SK-N-SH (cell line): ENCODE measurements at regions not wholly inside any gene's neighbourhood (a gene's known extent, or its start where the extent isn't known, plus 50 kb on each side); places are given as distances from the start of the nearest gene placed in this dataset.
A peak's percentile ranks its signal among the peaks of the same experiment; 100 is the strongest.

Experiments used
- CTCF ChIA-PET: fragments of 300-600, 350-600 bp; formaldehyde crosslinking; extraction: SDS; loops from one replicate; lab custom pipeline; 2021; lab: Yijun Ruan, JAX
- POLR2A ChIA-PET: fragments of 350-600 bp; sonication (Branson Sonifier 250); formaldehyde crosslinking; extraction: SDS; loops from one replicate; lab custom pipeline; 2020; ENCODE audit warnings: antibody characterized with exemption, inconsistent platforms; lab: Yijun Ruan, JAX
- DNase-seq: peaks from one replicate; pipeline ENCODE4 v3.0.0; 2012
- H2AFZ ChIP-seq: fragments of 200-600 bp; sonication (generic); 2 replicates; pipeline ENCODE4 v1.8.1; 2016; ENCODE audit warnings: antibody characterized with exemption, mild to moderate bottlenecking, low read depth
- H3F3A ChIP-seq: fragments of 200-600 bp; sonication (generic); replicated peaks from 2 replicates; pipeline ENCODE3; 2016; ENCODE audit warnings: antibody characterized with exemption, mild to moderate bottlenecking; ENCODE audit not compliant: insufficient read depth
- H3K27ac ChIP-seq, 2 experiments: fragments of 200-500 bp in 1 of 2; fragments of 200-600 bp in 1 of 2; sonication (Bioruptor generic) in 1 of 2; sonication (generic), shearing (Covaris generic) in 1 of 2; 2 replicates each; pipeline versions ENCODE4 v1.5.1 to v1.6.1; 2014 to 2016; ENCODE audit warnings: low read depth in 2 of 2, inconsistent platforms in 1 of 2, low read length in 1 of 2, mild to moderate bottlenecking in 1 of 2, mixed read lengths in 1 of 2
- H3K27me3 ChIP-seq: fragments of 200-600 bp; sonication (generic), shearing (Covaris generic); 2 replicates; pipeline ENCODE4 v1.6.1; 2016; ENCODE audit warnings: mixed run types; ENCODE audit not compliant: insufficient read depth
- H3K36me3 ChIP-seq, 2 experiments: fragments of 200-500 bp in 1 of 2; fragments of 200-600 bp in 1 of 2; sonication (Bioruptor generic) in 1 of 2; sonication (generic) in 1 of 2; replicated peaks in 1 of 2; 2 replicates each; pipeline versions ENCODE3 to v1.5.1; 2014 to 2016; ENCODE audit warnings: low read length in 1 of 2, mild to moderate bottlenecking in 1 of 2; ENCODE audit not compliant: insufficient read depth in 2 of 2, control insufficient read depth in 1 of 2
- H3K4me1 ChIP-seq, 2 experiments: fragments of 200-500 bp in 1 of 2; fragments of 200-600 bp in 1 of 2; sonication (Bioruptor generic) in 1 of 2; sonication (generic), shearing (Covaris generic) in 1 of 2; 2 replicates each; pipeline versions ENCODE4 v1.5.1 to v1.6.1; 2014 to 2016; ENCODE audit warnings: low read depth in 1 of 2, low read length in 1 of 2, mixed run types in 1 of 2; ENCODE audit not compliant: insufficient read depth in 2 of 2, control insufficient read depth in 1 of 2
- H3K4me2 ChIP-seq: fragments of 200-600 bp; sonication (generic), shearing (Covaris generic); 2 replicates; pipeline ENCODE4 v1.6.1; 2017; ENCODE audit warnings: mixed run types
- H3K4me3 ChIP-seq, 2 experiments: fragments of 200-500 bp in 1 of 2; fragments of 200-600 bp in 1 of 2; sonication (Bioruptor generic) in 1 of 2; sonication (generic), shearing (Covaris generic) in 1 of 2; 2 replicates each; pipeline versions ENCODE4 v1.5.1 to v1.8.1; 2014 to 2016; ENCODE audit warnings: low read depth in 2 of 2, inconsistent platforms in 1 of 2, low read length in 1 of 2, mild to moderate bottlenecking in 1 of 2, mixed read lengths in 1 of 2, moderate library complexity in 1 of 2
- H3K79me2 ChIP-seq: fragments of 200-600 bp; sonication (generic); 2 replicates; pipeline ENCODE4 v1.8.1; 2017; ENCODE audit warnings: mild to moderate bottlenecking; ENCODE audit not compliant: insufficient read depth
- H3K9ac ChIP-seq: fragments of 200-600 bp; sonication (generic); 2 replicates; pipeline ENCODE4 v1.6.1; 2017; ENCODE audit warnings: mixed run types
- H3K9me2 ChIP-seq: fragments of 200-600 bp; sonication (generic); 2 replicates; pipeline ENCODE4 v1.6.1; 2017; ENCODE audit warnings: mixed run types
- H3K9me3 ChIP-seq: fragments of 200-600 bp; sonication (generic); 2 replicates; pipeline ENCODE4 v1.6.1; 2017; ENCODE audit warnings: mixed run types, mild to moderate bottlenecking, moderate library complexity
- H4K20me1 ChIP-seq: fragments of 200-600 bp; sonication (generic); 2 replicates; pipeline ENCODE4 v1.6.1; 2017; ENCODE audit warnings: mild to moderate bottlenecking, mixed run types; ENCODE audit not compliant: insufficient read depth
- CHD2 ChIP-seq: fragments of 150-350 bp; IDR thresholded peaks from 2 replicates; pipeline ENCODE4 v1.6.1; 2018; ENCODE audit warnings: low read length; ENCODE audit not compliant: partially characterized antibody
- EP300 ChIP-seq, 2 experiments: IDR thresholded peaks; 2 replicates each; pipeline versions ENCODE4 v1.4.0 to v1.6.1; 2012; ENCODE audit warnings: borderline replicate concordance in 1 of 2, low read depth in 1 of 2, low read length in 1 of 2
- EZH2phosphoT487 ChIP-seq: fragments of 200-600 bp; sonication (generic); IDR thresholded peaks from 2 replicates; pipeline ENCODE4 v1.6.1; 2017; ENCODE audit warnings: low read depth, mixed run types, mild to moderate bottlenecking, antibody characterized with exemption, moderate library complexity, borderline replicate concordance
- FOSL2 ChIP-seq: IDR thresholded peaks from 2 replicates; pipeline ENCODE4 v1.4.0; 2012; ENCODE audit warnings: low read depth, mild to moderate bottlenecking, moderate library complexity, borderline replicate concordance
- FOXJ3 ChIP-seq: sonication (generic); formaldehyde crosslinking; IDR thresholded peaks from 2 replicates; pipeline ENCODE4 v1.5.1; 2020; ENCODE audit warnings: mild to moderate bottlenecking, missing genetic modification reagents
- FOXM1 ChIP-seq: IDR thresholded peaks from 2 replicates; pipeline ENCODE4 v1.4.0; 2012; ENCODE audit warnings: low read depth, mild to moderate bottlenecking
- GATA2 ChIP-seq: sonication (generic); formaldehyde crosslinking; IDR thresholded peaks from 2 replicates; pipeline ENCODE4 v1.5.0; 2020; ENCODE audit warnings: mild to moderate bottlenecking, missing genetic modification reagents
- JUND ChIP-seq: IDR thresholded peaks from 2 replicates; pipeline ENCODE4 v1.4.0; 2012
- MEF2A ChIP-seq: IDR thresholded peaks from 2 replicates; pipeline ENCODE4 v1.4.0; 2012; ENCODE audit warnings: low read depth, borderline replicate concordance
- MXI1 ChIP-seq: IDR thresholded peaks from 2 replicates; pipeline ENCODE4 v1.6.1; 2012; ENCODE audit warnings: mild to moderate bottlenecking, low read depth, low read length, improper control_type of control experiment
- NFIC ChIP-seq: IDR thresholded peaks from 2 replicates; pipeline ENCODE4 v1.4.0; 2012; ENCODE audit warnings: borderline replicate concordance
- NRF1 ChIP-seq: IDR thresholded peaks from 2 replicates; pipeline ENCODE4 v1.6.1; 2012; ENCODE audit warnings: low read depth, mild to moderate bottlenecking, low read length
- POLR2AphosphoS5 ChIP-seq: IDR thresholded peaks from 2 replicates; pipeline ENCODE4 v1.6.1; 2012; ENCODE audit warnings: low read depth, low read length
- RCOR1 ChIP-seq: fragments of 150-350 bp; IDR thresholded peaks from 2 replicates; pipeline ENCODE4 v1.6.1; 2017; ENCODE audit warnings: antibody characterized with exemption, low read length
- RFX5 ChIP-seq: IDR thresholded peaks from 2 replicates; pipeline ENCODE4 v1.6.1; 2012; ENCODE audit warnings: mild to moderate bottlenecking, improper control_type of control experiment, low read length
- RXRA ChIP-seq: IDR thresholded peaks from 2 replicates; pipeline ENCODE4 v1.4.0; 2012; ENCODE audit warnings: low read depth, mild to moderate bottlenecking, borderline replicate concordance
- SIN3A ChIP-seq: IDR thresholded peaks from 2 replicates; pipeline ENCODE4 v1.6.1; 2012; ENCODE audit warnings: low read depth, mild to moderate bottlenecking, low read length, moderate library complexity, borderline replicate concordance
- SMC3 ChIP-seq: IDR thresholded peaks from 2 replicates; pipeline ENCODE4 v1.6.1; 2012; ENCODE audit warnings: low read depth, low read length, improper control_type of control experiment
- TAF1 ChIP-seq: IDR thresholded peaks from 2 replicates; pipeline ENCODE4 v1.6.1; 2012; ENCODE audit warnings: low read depth, mild to moderate bottlenecking, low read length, moderate library complexity, borderline replicate concordance
- TCF12 ChIP-seq: IDR thresholded peaks from 2 replicates; pipeline ENCODE4 v1.4.0; 2012
- TEAD4 ChIP-seq: IDR thresholded peaks from 2 replicates; pipeline ENCODE4 v1.4.0; 2012; ENCODE audit warnings: mild to moderate bottlenecking, borderline replicate concordance; ENCODE audit not compliant: insufficient read depth
- YY1 ChIP-seq: IDR thresholded peaks from 2 replicates; pipeline ENCODE4 v1.4.0; 2012; ENCODE audit warnings: low read depth, mild to moderate bottlenecking
- WGBS: methylation state at CpG from one replicate; pipeline ENCODE4 v1.1.6; 2017; ENCODE audit warnings: low lambda C conversion rate; 5-methylcytosine and 5-hydroxymethylcytosine counted together
- TF ChIP-seq, protein P1 (sequence below): fragments of 200-600 bp; sonication (generic); IDR thresholded peaks from 2 replicates; pipeline ENCODE4 v1.6.1; 2017; ENCODE audit warnings: antibody characterized with exemption, mild to moderate bottlenecking, moderate library complexity
- TF ChIP-seq, protein P2 (sequence below): fragments of 150-350 bp; IDR thresholded peaks from 2 replicates; pipeline ENCODE4 v1.6.1; 2016; ENCODE audit warnings: mild to moderate bottlenecking, low read depth, low read length
- TF ChIP-seq, protein P3 (sequence below): IDR thresholded peaks from 2 replicates; pipeline ENCODE4 v1.4.0; 2012; ENCODE audit warnings: low read depth
- TF ChIP-seq, protein P4 (sequence below): IDR thresholded peaks from 2 replicates; pipeline ENCODE4; 2012
- TF ChIP-seq, protein P5 (sequence below): IDR thresholded peaks from 2 replicates; pipeline ENCODE4 v1.4.0; 2012; ENCODE audit warnings: low read depth, borderline replicate concordance

DNA sequence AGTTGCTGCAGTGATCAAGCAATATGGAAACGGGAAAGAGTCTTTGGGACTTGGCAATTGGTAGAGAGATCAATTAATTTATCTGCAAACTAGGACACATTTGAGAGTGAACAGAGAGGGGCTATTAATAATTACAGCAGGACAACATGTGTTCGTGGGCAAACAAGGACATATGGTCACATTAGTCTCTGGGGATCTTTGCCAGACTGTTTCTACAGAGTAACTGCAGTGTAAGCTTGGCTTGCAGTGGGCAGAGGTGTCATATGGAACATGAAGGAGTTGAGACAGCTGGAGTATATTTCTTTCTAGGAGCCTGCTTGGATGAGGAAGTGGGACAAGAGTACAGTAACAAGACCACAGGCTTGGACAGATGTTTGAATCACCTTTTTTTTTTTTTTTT is 232.1 kb upstream of the LYZL1 start:
- Histone ChIP-seq H3K27ac (peak overlapping the region in 1 of 2 experiments; percentile 86; a peak in 1 of 4 replicates), H3K9me3 (no peaks in the 10 kb centered on the region), H3K4me1 (peaks cover 0 to 7% of the 10 kb centered on the region in 2 experiments; a peak in 1 of 4 replicates), H3K9ac (no peak overlapping the region), H2AFZ (no peak overlapping the region), H4K20me1 (no peaks in the 10 kb centered on the region), H3K9me2 (no peaks in the 10 kb centered on the region), H3K36me3 (no peaks in the 10 kb centered on the region), H3K79me2 (no peaks in the 10 kb centered on the region), H3K27me3 (no peaks in the 10 kb centered on the region; the same call in 1 of the 2 replicates), H3F3A (no peaks in the 10 kb centered on the region), H3K4me3 (no peak overlapping the region), H3K4me2 (no peak overlapping the region)
- no peak for TF ChIP-seq TAF1
- no peak for TF ChIP-seq SMC3
- TF ChIP-seq POLR2AphosphoS5 = peak; percentile 27; the same call in 1 of the 2 replicates
- peak; percentile 20; the same call in 1 of the 2 replicates for TF ChIP-seq MXI1
- TF ChIP-seq RFX5 = no peak
- no peak for TF ChIP-seq TEAD4
- TF ChIP-seq FOSL2 = no peak
- TF ChIP-seq GATA2 (CRISPR knock-in tag) = no peak; the same call in 1 of the 2 replicates
- TF ChIP-seq, protein P1, sequence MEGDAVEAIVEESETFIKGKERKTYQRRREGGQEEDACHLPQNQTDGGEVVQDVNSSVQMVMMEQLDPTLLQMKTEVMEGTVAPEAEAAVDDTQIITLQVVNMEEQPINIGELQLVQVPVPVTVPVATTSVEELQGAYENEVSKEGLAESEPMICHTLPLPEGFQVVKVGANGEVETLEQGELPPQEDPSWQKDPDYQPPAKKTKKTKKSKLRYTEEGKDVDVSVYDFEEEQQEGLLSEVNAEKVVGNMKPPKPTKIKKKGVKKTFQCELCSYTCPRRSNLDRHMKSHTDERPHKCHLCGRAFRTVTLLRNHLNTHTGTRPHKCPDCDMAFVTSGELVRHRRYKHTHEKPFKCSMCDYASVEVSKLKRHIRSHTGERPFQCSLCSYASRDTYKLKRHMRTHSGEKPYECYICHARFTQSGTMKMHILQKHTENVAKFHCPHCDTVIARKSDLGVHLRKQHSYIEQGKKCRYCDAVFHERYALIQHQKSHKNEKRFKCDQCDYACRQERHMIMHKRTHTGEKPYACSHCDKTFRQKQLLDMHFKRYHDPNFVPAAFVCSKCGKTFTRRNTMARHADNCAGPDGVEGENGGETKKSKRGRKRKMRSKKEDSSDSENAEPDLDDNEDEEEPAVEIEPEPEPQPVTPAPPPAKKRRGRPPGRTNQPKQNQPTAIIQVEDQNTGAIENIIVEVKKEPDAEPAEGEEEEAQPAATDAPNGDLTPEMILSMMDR = no peak
- peak; percentile 26; the same call in 1 of the 2 replicates for TF ChIP-seq TCF12
- TF ChIP-seq JUND = no peak
- TF ChIP-seq, protein P2, sequence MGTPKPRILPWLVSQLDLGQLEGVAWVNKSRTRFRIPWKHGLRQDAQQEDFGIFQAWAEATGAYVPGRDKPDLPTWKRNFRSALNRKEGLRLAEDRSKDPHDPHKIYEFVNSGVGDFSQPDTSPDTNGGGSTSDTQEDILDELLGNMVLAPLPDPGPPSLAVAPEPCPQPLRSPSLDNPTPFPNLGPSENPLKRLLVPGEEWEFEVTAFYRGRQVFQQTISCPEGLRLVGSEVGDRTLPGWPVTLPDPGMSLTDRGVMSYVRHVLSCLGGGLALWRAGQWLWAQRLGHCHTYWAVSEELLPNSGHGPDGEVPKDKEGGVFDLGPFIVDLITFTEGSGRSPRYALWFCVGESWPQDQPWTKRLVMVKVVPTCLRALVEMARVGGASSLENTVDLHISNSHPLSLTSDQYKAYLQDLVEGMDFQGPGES = 0 out of 2 replicates have a peak, but pooled peaks have one; percentile 10
- peak; percentile 94 for TF ChIP-seq RCOR1
- no peak for TF ChIP-seq YY1
- no peak for TF ChIP-seq RXRA
- peak; percentile 74 for TF ChIP-seq CHD2
- TF ChIP-seq NRF1 = no peak
- TF ChIP-seq EP300 (IDR thresholded peaks at IDR 0.05; ENCODE audit: borderline replicate concordance in 1 of 2, low read depth in 1 of 2, low read length in 1 of 2) = peak in 1 of 2 experiments; percentile 90; a peak in 2 of 4 replicates
- TF ChIP-seq SIN3A = no peak
- no peak for TF ChIP-seq FOXJ3
- TF ChIP-seq EZH2phosphoT487 = no peak
- TF ChIP-seq FOXM1 = no peak
- no peak for TF ChIP-seq MEF2A
- TF ChIP-seq, protein P3, sequence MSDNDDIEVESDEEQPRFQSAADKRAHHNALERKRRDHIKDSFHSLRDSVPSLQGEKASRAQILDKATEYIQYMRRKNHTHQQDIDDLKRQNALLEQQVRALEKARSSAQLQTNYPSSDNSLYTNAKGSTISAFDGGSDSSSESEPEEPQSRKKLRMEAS = no peak
- no peak for TF ChIP-seq NFIC
- TF ChIP-seq, protein P4, sequence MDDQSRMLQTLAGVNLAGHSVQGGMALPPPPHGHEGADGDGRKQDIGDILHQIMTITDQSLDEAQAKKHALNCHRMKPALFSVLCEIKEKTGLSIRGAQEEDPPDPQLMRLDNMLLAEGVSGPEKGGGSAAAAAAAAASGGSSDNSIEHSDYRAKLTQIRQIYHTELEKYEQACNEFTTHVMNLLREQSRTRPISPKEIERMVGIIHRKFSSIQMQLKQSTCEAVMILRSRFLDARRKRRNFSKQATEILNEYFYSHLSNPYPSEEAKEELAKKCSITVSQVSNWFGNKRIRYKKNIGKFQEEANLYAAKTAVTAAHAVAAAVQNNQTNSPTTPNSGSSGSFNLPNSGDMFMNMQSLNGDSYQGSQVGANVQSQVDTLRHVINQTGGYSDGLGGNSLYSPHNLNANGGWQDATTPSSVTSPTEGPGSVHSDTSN = no peak
- TF ChIP-seq, protein P5, sequence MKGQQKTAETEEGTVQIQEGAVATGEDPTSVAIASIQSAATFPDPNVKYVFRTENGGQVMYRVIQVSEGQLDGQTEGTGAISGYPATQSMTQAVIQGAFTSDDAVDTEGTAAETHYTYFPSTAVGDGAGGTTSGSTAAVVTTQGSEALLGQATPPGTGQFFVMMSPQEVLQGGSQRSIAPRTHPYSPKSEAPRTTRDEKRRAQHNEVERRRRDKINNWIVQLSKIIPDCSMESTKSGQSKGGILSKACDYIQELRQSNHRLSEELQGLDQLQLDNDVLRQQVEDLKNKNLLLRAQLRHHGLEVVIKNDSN = no peak
- WGBS = 26% methylated on average over 2 of the region's 2 CpGs
- ChIA-PET POLR2A (no interaction called here), CTCF (no interaction called here)
- peak; percentile 45 for DNase-seq
